HG03457 (cell line): ENCODE measurements at regions not wholly inside any gene's neighbourhood (a gene's known extent, or its start where the extent isn't known, plus 50 kb on each side); places are given as distances from the start of the nearest gene placed in this dataset.
"Not testable (repeated sequence)": the region's sequence is repeated elsewhere in the genome, so short reads cannot be mapped to it uniquely, and the experiment has no call there.

Experiments
- ATAC-seq: cut with Tn5 transposase; IDR thresholded peaks from one replicate; pipeline ENCODE4 v1.9.1; 2021; ENCODE audit warnings: moderate number of reproducible peaks; ENCODE audit not compliant: unreplicated experiment

GRCh38 chr9:65397763-65398719 is 113.0 kb upstream of the FOXD4L5 start:
- ATAC-seq = not testable (repeated sequence)

GRCh38 chr9:65397226-65397625 is 112.2 kb upstream of the FOXD4L5 start:
- not testable (repeated sequence) for ATAC-seq

- not testable (repeated sequence) for ATAC-seq
These were observed 111.6 kb upstream of the FOXD4L5 start for GRCh38 chr9:65396601-65397000.

- ATAC-seq = not testable (repeated sequence)
These were observed 110.8 kb upstream of the FOXD4L5 start for GRCh38 chr9:65395789-65396188.

- not testable (repeated sequence) for ATAC-seq
These were observed 110.1 kb upstream of the FOXD4L5 start for GRCh38 chr9:65395121-65395520.

GRCh38 chr9:65393111-65393810 is 108.3 kb upstream of the FOXD4L5 start:
- ATAC-seq = not testable (repeated sequence)

- ATAC-seq = not testable (repeated sequence)
These were observed 107.6 kb upstream of the FOXD4L5 start for GRCh38 chr9:65392611-65393010.

GRCh38 chr9:65389710-65390109 is 104.7 kb upstream of the FOXD4L5 start:
- not testable (repeated sequence) for ATAC-seq

- ATAC-seq = not testable (repeated sequence)
These were observed 104.2 kb upstream of the FOXD4L5 start for GRCh38 chr9:65389216-65389615.

GRCh38 chr9:65386699-65387098 is 101.7 kb upstream of the FOXD4L5 start:
- ATAC-seq = peak; percentile 88

- not testable (repeated sequence) for ATAC-seq
These were observed 101.2 kb upstream of the FOXD4L5 start for GRCh38 chr9:65386191-65386590.

GRCh38 chr9:65385655-65386024 is 100.6 kb upstream of the FOXD4L5 start:
- ATAC-seq = not testable (repeated sequence)

- ATAC-seq = not testable (repeated sequence)
These were observed 100.0 kb upstream of the FOXD4L5 start for GRCh38 chr9:65384759-65385654.

GRCh38 chr9:65384066-65384465 is 99.1 kb upstream of the FOXD4L5 start:
- ATAC-seq = not testable (repeated sequence)

GRCh38 chr9:65383646-65384045 is 98.6 kb upstream of the FOXD4L5 start:
- ATAC-seq = not testable (repeated sequence)

- not testable (repeated sequence) for ATAC-seq
These were observed 97.8 kb upstream of the FOXD4L5 start for GRCh38 chr9:65382701-65383318.
